Neural cell (in vitro differentiated cells): ENCODE measurements at regions not wholly inside any gene's neighbourhood (a gene's known extent, or its start where the extent isn't known, plus 50 kb on each side); places are given as distances from the start of the nearest gene placed in this dataset.

Experiments
- H2AFZ ChIP-seq: fragments of 200-600, 300-800 bp; sonication (generic), shearing (Covaris generic); 2 replicates; pipeline ENCODE4 v1.6.0; 2014; ENCODE audit warnings: low read depth, mild to moderate bottlenecking, antibody characterized with exemption, low read length, moderate library complexity
- H3F3A ChIP-seq: fragments of 200-600 bp; shearing (Covaris generic); 2 replicates; pipeline ENCODE4 v1.6.1; 2016; ENCODE audit warnings: mild to moderate bottlenecking, moderate library complexity, mixed read lengths, antibody characterized with exemption, low read length; ENCODE audit not compliant: insufficient read depth, poor library complexity, severe bottlenecking
- H3K27ac ChIP-seq: fragments of 200-600, 300-800 bp; sonication (generic), shearing (Covaris generic); 2 replicates; pipeline ENCODE4 v1.5.1; 2014; ENCODE audit warnings: mild to moderate bottlenecking, low read length, moderate library complexity
- H3K27me3 ChIP-seq: fragments of 300-800, 200-600 bp; sonication (generic), shearing (Covaris generic); 2 replicates; pipeline ENCODE4 v1.6.0; 2014; ENCODE audit warnings: mild to moderate bottlenecking, low read depth, low read length, moderate library complexity; ENCODE audit not compliant: insufficient read depth
- H3K36me3 ChIP-seq: fragments of 300-800, 200-600 bp; sonication (generic), shearing (Covaris generic); 2 replicates; pipeline ENCODE4 v1.5.1; 2014; ENCODE audit warnings: mild to moderate bottlenecking, antibody characterized with exemption, low read length, moderate library complexity; ENCODE audit not compliant: insufficient read depth
- H3K4me2 ChIP-seq: fragments of 300-800, 200-600 bp; sonication (generic), shearing (Covaris generic); 2 replicates; pipeline ENCODE4 v1.6.0; 2014; ENCODE audit warnings: mild to moderate bottlenecking, low read length
- H3K4me3 ChIP-seq: fragments of 300-800, 200-600 bp; sonication (generic), shearing (Covaris generic); 2 replicates; pipeline ENCODE4 v1.5.1; 2014; ENCODE audit warnings: mild to moderate bottlenecking, low read length, moderate library complexity
- H3K79me2 ChIP-seq: fragments of 200-600 bp; shearing (Covaris generic); replicated peaks from 2 replicates; pipeline ENCODE4 v1.6.0; 2014; ENCODE audit warnings: mild to moderate bottlenecking, low read length, moderate library complexity; ENCODE audit not compliant: insufficient read depth
- H3K9ac ChIP-seq: fragments of 300-800, 200-600 bp; sonication (generic), shearing (Covaris generic); 2 replicates; pipeline ENCODE4 v1.6.1; 2016; ENCODE audit warnings: mild to moderate bottlenecking, low read length, mixed read lengths
- H3K9me2 ChIP-seq: fragments of 200-600 bp; shearing (Covaris generic); 2 replicates; pipeline ENCODE4 v1.6.1; 2016; ENCODE audit warnings: mild to moderate bottlenecking, low read length, mixed read lengths; ENCODE audit not compliant: insufficient read depth
- H3K9me3 ChIP-seq: fragments of 200-600, 300-800 bp; sonication (generic), shearing (Covaris generic); 2 replicates; pipeline ENCODE4 v1.6.1; 2016; ENCODE audit warnings: mild to moderate bottlenecking, mixed run types, low read length, moderate library complexity, mixed read lengths
- H4K20me1 ChIP-seq: fragments of 200-600 bp; shearing (Covaris generic); 2 replicates; pipeline ENCODE4 v1.6.1; 2016; ENCODE audit warnings: mild to moderate bottlenecking, mixed run types; ENCODE audit not compliant: insufficient read depth
- CTCF ChIP-seq: fragments of 450-650 bp; IDR thresholded peaks from 2 replicates; pipeline ENCODE4 v1.5.1; 2014; ENCODE audit warnings: antibody characterized with exemption, mild to moderate bottlenecking, moderate library complexity; ENCODE audit not compliant: poor library complexity, severe bottlenecking
- EP300 ChIP-seq: fragments of 450-650 bp; conservative IDR thresholded peaks from 2 replicates; pipeline ENCODE4 v1.6.1; 2014; ENCODE audit warnings: antibody characterized with exemption, mild to moderate bottlenecking, moderate library complexity; ENCODE audit not compliant: poor library complexity, severe bottlenecking
- EZH2 ChIP-seq: fragments of 200-600, 300-800 bp; shearing (Covaris generic), sonication (generic); IDR thresholded peaks from 2 replicates; pipeline ENCODE4 v1.6.1; 2014; ENCODE audit warnings: antibody characterized with exemption, low read length, borderline replicate concordance, mild to moderate bottlenecking; ENCODE audit not compliant: insufficient read depth, poor library complexity, severe bottlenecking
- MXI1 ChIP-seq: fragments of 450-650 bp; conservative IDR thresholded peaks from 2 replicates; pipeline ENCODE4 v1.6.1; 2014; ENCODE audit warnings: antibody characterized with exemption, mild to moderate bottlenecking; ENCODE audit not compliant: poor library complexity, severe bottlenecking
- POLR2AphosphoS5 ChIP-seq: IDR thresholded peaks from 2 replicates; pipeline ENCODE4 v1.6.1; 2012
- RAD21 ChIP-seq: fragments of 450-650 bp; conservative IDR thresholded peaks from 2 replicates; pipeline ENCODE4 v1.6.1; 2014; ENCODE audit warnings: antibody characterized with exemption, mild to moderate bottlenecking, moderate library complexity
- REST ChIP-seq: IDR thresholded peaks from 2 replicates; pipeline ENCODE4 v1.6.1; 2012; ENCODE audit warnings: borderline replicate concordance
- SMC3 ChIP-seq: fragments of 450-650 bp; conservative IDR thresholded peaks from 2 replicates; pipeline ENCODE4 v1.6.1; 2014; ENCODE audit warnings: antibody characterized with exemption, mild to moderate bottlenecking, moderate library complexity; ENCODE audit not compliant: poor library complexity
- TAF1 ChIP-seq: IDR thresholded peaks from 2 replicates; pipeline ENCODE4 v1.6.1; 2012; ENCODE audit warnings: low read depth

- Histone ChIP-seq H3K27ac (no peak overlapping the region), H3F3A (no peaks in the 10 kb centered on the region), H3K36me3 (no peaks in the 10 kb centered on the region), H3K79me2 (no peaks in the 10 kb centered on the region), H2AFZ (no peak overlapping the region), H3K9me3 (no peaks in the 10 kb centered on the region), H3K9ac (no peak overlapping the region), H3K4me3 (no peak overlapping the region), H3K27me3 (no peaks in the 10 kb centered on the region), H3K9me2 (no peaks in the 10 kb centered on the region), H4K20me1 (no peaks in the 10 kb centered on the region), H3K4me2 (no peak overlapping the region)
- no peak for TF ChIP-seq REST
- no peak for TF ChIP-seq TAF1
- no peak for TF ChIP-seq EP300
- TF ChIP-seq POLR2AphosphoS5, result no peak
- no peak for TF ChIP-seq RAD21
- TF ChIP-seq MXI1, result no peak
These were observed 62.9 kb upstream of the AMZ2 start for GRCh38 chr17:68184816-68185436.

- Histone ChIP-seq H3K79me2 (no peaks in the 10 kb centered on the region), H4K20me1 (no peaks in the 10 kb centered on the region), H3K27ac (no peak overlapping the region), H3K9me2 (no peaks in the 10 kb centered on the region), H2AFZ (no peak overlapping the region), H3K27me3 (no peaks in the 10 kb centered on the region), H3K9ac (no peak overlapping the region), H3K36me3 (no peaks in the 10 kb centered on the region), H3K9me3 (no peaks in the 10 kb centered on the region), H3F3A (no peaks in the 10 kb centered on the region), H3K4me2 (no peak overlapping the region), H3K4me3 (no peak overlapping the region)
- TF ChIP-seq TAF1, result no peak
- no peak for TF ChIP-seq RAD21
- no peak for TF ChIP-seq EP300
- TF ChIP-seq CTCF, result no peak
- TF ChIP-seq EZH2, result no peak
- TF ChIP-seq MXI1, result no peak
- TF ChIP-seq POLR2AphosphoS5, result no peak
- no peak for TF ChIP-seq SMC3
- no peak for TF ChIP-seq REST
These were observed 62.0 kb upstream of the AMZ2 start for GRCh38 chr17:68185820-68186219.
